Natural killer cell (primary cell): ENCODE measurements at regions not wholly inside any gene's neighbourhood (a gene's known extent, or its start where the extent isn't known, plus 50 kb on each side); places are given as distances from the start of the nearest gene placed in this dataset.

Source experiments
- ATAC-seq, 3 donors: fragments of 150-1000 bp in 2 of 3; fragments of 200-7000 bp in 1 of 3; cut with Tn5 transposase; 1 replicate in 1 of 3; 2 replicates in 2 of 3; pipeline ENCODE4 v1.10.0; 2021; ENCODE audit warnings: mild to moderate bottlenecking in 2 of 3, moderate library complexity in 2 of 3
- DNase-seq, 2 donors: peaks; one replicate each; pipeline versions ENCODE4 v3.0.0 to v3.0.0-alpha.2; 2013 to 2021; ENCODE audit warnings: mixed read lengths in 1 of 2
- H3K27ac ChIP-seq: one replicate; pipeline ENCODE4 v1.5.1; 2013; ENCODE audit warnings: mild to moderate bottlenecking, low read length
- H3K27me3 ChIP-seq: one replicate; pipeline ENCODE4 v1.6.1; 2013; ENCODE audit warnings: low read length; ENCODE audit not compliant: control insufficient read depth, insufficient read depth
- H3K36me3 ChIP-seq: one replicate; pipeline ENCODE4 v1.6.1; 2013; ENCODE audit warnings: low read length; ENCODE audit not compliant: control insufficient read depth, insufficient read depth
- H3K4me1 ChIP-seq: one replicate; pipeline ENCODE4 v1.6.1; 2013; ENCODE audit warnings: low read length; ENCODE audit not compliant: control insufficient read depth, insufficient read depth
- H3K4me3 ChIP-seq: one replicate; pipeline ENCODE4 v1.5.1; 2013; ENCODE audit warnings: low read length
- H3K9me3 ChIP-seq: one replicate; pipeline ENCODE4 v1.6.1; 2013; ENCODE audit warnings: low read length; ENCODE audit not compliant: control insufficient read depth, insufficient read depth
- H3K27ac Mint-ChIP-seq, 2 donors: one replicate each; pipeline ENCODE4 v1.8.0; 2022; ENCODE audit warnings: mild to moderate bottlenecking in 2 of 2, mixed read lengths in 2 of 2, moderate library complexity in 1 of 2
- H3K27me3 Mint-ChIP-seq, 2 donors: one replicate each; pipeline ENCODE4 v1.8.0; 2022; ENCODE audit warnings: low read depth in 2 of 2, mixed read lengths in 2 of 2
- H3K36me3 Mint-ChIP-seq: one replicate; pipeline ENCODE4 v1.8.0; 2022; ENCODE audit warnings: mixed read lengths
- H3K4me1 Mint-ChIP-seq, 2 donors: one replicate each; pipeline ENCODE4 v1.8.0; 2022; ENCODE audit warnings: mixed read lengths in 2 of 2
- H3K4me3 Mint-ChIP-seq: one replicate; pipeline ENCODE4 v1.8.0; 2022; ENCODE audit warnings: mild to moderate bottlenecking, moderate library complexity, mixed read lengths
- H3K9me3 Mint-ChIP-seq, 2 donors: one replicate each; pipeline ENCODE4 v1.8.0; 2022; ENCODE audit warnings: mixed read lengths in 2 of 2
- WGBS: methylation state at CpG from one replicate; pipeline ENCODE4 v1.1.7; 2013; ENCODE audit warnings: missing lambda C conversion rate; ENCODE audit not compliant: insufficient coverage; 5-methylcytosine and 5-hydroxymethylcytosine counted together
- intact Hi-C: fragments of 100-400 bp; cut with micrococcal nuclease; formaldehyde crosslinking; loops from one replicate; pipeline ENCODE4 v1.14.2; 2022
- TF ChIP-seq, protein P1 (sequence below): fragments of 200-600 bp; IDR thresholded peaks from one replicate; pipeline ENCODE4 v1.8.0; 2022; ENCODE audit warnings: antibody characterized with exemption

- H3K36me3 Mint-ChIP-seq = no peaks in the 10 kb centered on the region
- no peak for DNase-seq
- H3K9me3 ChIP-seq = peaks cover 6% of the 10 kb centered on the region
- no peak overlapping the region for H3K27ac ChIP-seq
- ATAC-seq = no peak
- H3K27ac Mint-ChIP-seq = no peak overlapping the region
- TF ChIP-seq, protein P1, sequence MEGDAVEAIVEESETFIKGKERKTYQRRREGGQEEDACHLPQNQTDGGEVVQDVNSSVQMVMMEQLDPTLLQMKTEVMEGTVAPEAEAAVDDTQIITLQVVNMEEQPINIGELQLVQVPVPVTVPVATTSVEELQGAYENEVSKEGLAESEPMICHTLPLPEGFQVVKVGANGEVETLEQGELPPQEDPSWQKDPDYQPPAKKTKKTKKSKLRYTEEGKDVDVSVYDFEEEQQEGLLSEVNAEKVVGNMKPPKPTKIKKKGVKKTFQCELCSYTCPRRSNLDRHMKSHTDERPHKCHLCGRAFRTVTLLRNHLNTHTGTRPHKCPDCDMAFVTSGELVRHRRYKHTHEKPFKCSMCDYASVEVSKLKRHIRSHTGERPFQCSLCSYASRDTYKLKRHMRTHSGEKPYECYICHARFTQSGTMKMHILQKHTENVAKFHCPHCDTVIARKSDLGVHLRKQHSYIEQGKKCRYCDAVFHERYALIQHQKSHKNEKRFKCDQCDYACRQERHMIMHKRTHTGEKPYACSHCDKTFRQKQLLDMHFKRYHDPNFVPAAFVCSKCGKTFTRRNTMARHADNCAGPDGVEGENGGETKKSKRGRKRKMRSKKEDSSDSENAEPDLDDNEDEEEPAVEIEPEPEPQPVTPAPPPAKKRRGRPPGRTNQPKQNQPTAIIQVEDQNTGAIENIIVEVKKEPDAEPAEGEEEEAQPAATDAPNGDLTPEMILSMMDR = no peak
- intact Hi-C loops = no loop called here
- WGBS = no CpG with 5 or more reads among the region's 1 CpG
- H3K4me1 ChIP-seq = no peaks in the 10 kb centered on the region
- no peaks in the 10 kb centered on the region for H3K27me3 Mint-ChIP-seq
- peaks cover 19 to 25% of the 10 kb centered on the region in 2 donors for H3K9me3 Mint-ChIP-seq
- H3K4me3 Mint-ChIP-seq = no peak overlapping the region
- no peaks in the 10 kb centered on the region for H3K4me1 Mint-ChIP-seq
- no peaks in the 10 kb centered on the region for H3K27me3 ChIP-seq
- H3K36me3 ChIP-seq = no peaks in the 10 kb centered on the region
- no peak overlapping the region for H3K4me3 ChIP-seq
Measured at GRCh38 chr17:70859829-70860228, 690.5 kb downstream of the KCNJ2 start.

- DNase-seq = no peak
- Mint-ChIP-seq H3K4me1 (no peaks in the 10 kb centered on the region), H3K27ac (no peak overlapping the region), H3K4me3 (no peak overlapping the region), H3K27me3 (no peaks in the 10 kb centered on the region), H3K9me3 (peaks cover 19 to 22% of the 10 kb centered on the region in 2 donors), H3K36me3 (no peaks in the 10 kb centered on the region)
- Histone ChIP-seq H3K36me3 (no peaks in the 10 kb centered on the region), H3K4me1 (no peaks in the 10 kb centered on the region), H3K27ac (no peak overlapping the region), H3K9me3 (peaks cover 6% of the 10 kb centered on the region), H3K27me3 (no peaks in the 10 kb centered on the region), H3K4me3 (no peak overlapping the region)
- no CpG with 5 or more reads among the region's 1 CpG for WGBS
- intact Hi-C loops = no loop called here
- ATAC-seq = no peak
- TF ChIP-seq, protein P1 = no peak
Measured at GRCh38 chr17:70862295-70862694, 693.0 kb downstream of the KCNJ2 start.

GRCh38 chr17:70863436-70864248 lies 694.3 kb downstream of the KCNJ2 start:
- Mint-ChIP-seq H3K27me3 (no peaks in the 10 kb centered on the region), H3K27ac (no peak overlapping the region), H3K9me3 (peaks cover 19 to 22% of the 10 kb centered on the region in 2 donors), H3K4me3 (no peak overlapping the region), H3K4me1 (no peaks in the 10 kb centered on the region), H3K36me3 (no peaks in the 10 kb centered on the region)
- 69% methylated on average over 4 of the region's 8 CpGs for WGBS
- TF ChIP-seq, protein P1 = no peak
- intact Hi-C loops = no loop called here
- DNase-seq = no peak
- Histone ChIP-seq H3K27me3 (no peaks in the 10 kb centered on the region), H3K4me1 (no peaks in the 10 kb centered on the region), H3K9me3 (peaks cover 6% of the 10 kb centered on the region), H3K27ac (no peak overlapping the region), H3K36me3 (no peaks in the 10 kb centered on the region), H3K4me3 (no peak overlapping the region)
- no peak for ATAC-seq
